LoVo (cell line): ENCODE measurements at regions not wholly inside any gene's neighbourhood (a gene's known extent, or its start where the extent isn't known, plus 50 kb on each side); places are given as distances from the start of the nearest gene placed in this dataset.

Experiments used
- DNase-seq: peaks from one replicate; pipeline ENCODE4 v3.0.0-alpha.2; 2016; ENCODE audit warnings: low spot score

DNA sequence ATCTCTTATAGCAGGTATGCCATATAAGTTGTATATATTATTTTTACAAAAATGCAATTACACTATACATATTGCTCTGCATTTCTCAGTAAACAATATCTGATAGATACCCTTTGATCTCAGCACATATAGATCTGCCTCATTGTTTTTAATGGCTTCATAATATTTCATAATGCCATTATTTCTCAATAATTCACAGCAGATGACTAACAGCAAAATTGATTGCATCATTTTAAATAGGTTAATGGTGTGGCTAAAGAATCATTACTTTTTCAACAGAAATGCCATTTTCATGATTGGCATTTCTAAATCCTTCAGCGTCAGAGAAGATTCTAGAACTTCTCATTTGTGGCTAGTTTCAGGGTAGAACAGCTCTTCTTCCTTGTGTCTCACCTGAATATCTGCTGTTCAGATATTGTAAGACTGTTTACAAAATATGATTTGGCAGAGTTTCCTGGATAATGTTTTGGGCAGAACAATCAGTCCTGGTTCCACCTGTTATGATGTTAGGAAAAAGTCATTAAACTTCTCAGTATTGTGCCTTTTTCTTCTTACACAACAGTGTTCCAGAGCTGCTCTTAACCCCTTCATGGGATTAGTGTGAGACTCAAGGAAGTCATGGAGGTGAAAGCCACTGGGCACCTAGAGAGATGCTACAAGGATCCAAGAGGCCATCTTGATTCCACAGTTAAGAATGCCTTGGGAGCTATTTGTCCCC lies 397.6 kb upstream of the THBS1 start:
- no peak for DNase-seq

DNA sequence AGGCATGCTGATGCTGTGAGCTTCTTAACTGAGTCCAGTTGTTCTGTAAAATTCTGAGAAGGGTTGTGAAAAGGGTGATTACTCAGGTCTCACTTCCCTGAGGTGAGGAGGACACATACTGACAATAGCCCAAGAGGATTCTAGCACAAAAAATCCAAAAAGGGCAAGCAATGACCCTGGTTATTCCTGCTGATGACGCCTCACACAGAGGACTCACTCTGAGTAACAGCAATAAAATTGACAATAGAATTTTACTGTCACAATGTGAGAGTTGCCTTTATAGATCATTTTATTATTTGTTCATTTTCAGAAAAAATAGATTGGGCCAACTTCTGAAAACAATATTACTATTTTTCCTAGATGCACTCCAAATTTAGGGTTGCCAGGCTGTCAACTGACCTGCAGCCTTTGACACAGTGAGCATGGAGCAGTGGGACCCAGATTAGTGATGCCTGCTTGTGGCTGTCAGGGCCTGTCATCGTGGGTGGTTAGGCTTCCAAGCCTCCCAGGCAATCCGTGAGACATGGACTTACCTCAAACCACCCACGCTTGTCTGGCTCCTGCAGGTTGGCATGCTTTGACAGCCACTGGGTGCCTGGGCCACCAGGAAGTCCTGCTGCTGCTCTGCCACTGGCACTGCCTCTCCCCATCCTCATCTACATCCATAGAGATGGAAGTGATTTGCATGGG lies 396.0 kb upstream of the THBS1 start:
- DNase-seq: no peak

DNA sequence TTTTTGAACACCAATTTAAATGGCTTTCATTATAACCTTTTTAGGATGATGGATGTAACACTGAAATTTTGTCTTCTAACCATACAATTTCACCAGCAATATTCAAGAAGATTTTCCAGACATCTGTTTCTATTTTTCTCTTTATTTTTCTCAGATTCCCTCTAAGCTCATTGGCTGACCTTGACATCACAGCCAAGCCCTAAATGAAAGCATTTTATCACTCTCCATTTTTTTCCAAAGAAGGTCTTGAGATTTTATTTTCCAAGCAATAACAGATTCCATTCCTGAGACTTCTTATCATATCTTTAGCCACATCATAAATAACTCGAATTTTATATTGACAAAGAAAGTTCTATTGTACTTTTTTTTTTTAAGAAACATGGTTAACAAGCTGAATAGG lies 392.6 kb upstream of the THBS1 start:
- DNase-seq: no peak

DNA sequence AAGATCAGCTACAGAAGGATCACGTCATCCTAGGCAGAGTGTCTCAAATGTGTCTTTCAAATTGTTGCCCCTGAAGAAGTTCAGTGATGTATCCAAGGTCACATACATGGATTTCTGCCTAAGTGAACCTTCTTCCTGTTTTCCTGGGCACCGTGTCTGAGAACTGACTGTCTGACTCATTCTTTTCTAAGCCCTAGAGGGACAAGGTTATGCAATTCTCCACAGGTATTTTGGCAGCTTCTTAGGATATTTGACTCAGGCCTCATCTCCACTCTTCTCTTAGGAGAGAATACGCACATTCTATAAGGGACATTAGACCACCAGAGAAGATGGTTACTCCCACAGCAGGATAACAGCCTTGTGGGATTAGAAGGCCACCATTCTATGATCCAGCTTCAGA lies 391.9 kb upstream of the THBS1 start:
- DNase-seq: peak; percentile 76

DNA sequence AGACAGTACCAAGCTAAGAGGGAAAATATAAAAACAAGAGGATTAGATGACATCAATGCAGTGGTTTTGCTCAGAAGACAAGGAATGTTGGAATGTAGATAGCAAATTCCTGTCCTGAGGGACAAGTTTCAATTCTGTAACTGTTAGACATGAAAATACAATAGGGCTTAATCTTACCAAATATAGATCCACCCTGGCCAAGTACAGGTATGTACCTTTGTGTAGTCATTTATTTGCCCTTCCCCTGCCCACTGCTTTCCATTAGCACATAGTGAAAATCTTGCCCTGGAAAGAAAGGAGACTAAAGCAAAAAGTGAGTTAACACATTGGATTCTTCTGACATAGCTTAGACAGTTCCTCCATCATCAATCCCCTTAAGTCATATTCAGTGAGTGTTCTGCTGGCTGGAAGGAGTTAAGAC lies 389.0 kb upstream of the THBS1 start:
- no peak for DNase-seq

DNA sequence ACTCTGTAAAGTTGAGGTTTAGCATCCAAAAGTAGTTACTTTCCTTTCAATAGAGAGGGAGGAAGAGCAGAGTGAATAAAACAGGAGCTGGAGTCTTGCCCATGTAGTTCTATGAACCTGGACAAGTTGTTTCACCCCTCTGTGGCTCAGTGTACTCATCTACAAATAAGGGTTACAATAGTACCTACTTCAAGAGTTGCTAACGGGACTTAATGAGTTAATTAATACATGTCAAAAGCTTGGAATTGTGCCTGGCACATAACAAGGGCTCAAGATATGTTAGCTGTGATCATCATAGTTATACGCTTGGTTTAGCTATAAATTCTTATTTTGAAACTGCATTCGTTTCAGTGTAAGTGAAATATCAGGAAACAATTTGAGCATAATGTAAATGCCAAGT lies 388.5 kb upstream of the THBS1 start:
- DNase-seq: no peak

DNA sequence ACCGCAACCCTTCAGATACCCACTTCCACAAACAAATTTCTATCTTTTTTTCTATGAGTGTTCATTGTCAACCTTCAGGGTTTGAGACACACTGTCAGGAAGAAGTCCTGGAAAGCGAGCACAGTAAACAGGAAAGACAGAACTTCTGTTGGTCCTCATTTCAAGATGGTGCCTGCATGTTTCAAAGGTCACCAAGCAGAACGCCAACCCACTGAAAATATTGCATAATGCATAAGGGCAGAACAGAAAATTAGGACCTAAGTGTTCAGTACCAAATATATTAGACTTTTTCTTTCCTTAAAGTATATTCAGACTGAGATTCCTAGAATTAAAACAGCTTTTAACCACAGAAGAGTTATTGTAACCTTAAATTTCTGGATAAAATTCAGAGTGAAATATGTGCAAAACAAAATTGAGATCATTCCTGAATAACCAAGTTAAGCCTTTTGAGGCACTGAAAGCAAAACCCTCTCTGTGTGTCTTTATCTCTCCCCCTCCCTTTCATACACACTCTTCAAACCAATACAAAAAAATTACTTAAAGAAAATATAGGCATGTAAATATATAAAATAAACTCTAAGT lies 387.8 kb upstream of the THBS1 start:
- DNase-seq: no peak

DNA sequence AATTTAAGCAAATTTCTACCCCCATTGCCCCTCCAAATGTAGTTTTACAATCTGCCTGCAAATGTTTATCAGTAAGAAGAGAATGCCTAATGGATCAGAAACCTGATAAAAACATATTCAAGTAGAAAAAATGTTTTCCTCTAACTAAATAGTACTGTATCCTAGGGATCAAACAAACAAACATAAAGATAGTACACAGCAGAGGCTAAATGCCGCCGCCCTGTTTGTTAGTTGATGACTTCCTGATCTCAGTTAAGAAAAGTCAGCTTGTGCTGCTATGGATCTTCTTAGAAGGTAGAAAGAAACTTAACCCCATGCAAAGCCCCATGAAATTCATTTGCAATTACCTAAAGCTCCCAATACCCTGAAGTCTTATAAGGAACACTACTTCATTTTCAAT lies 387.3 kb upstream of the THBS1 start:
- no peak for DNase-seq

DNA sequence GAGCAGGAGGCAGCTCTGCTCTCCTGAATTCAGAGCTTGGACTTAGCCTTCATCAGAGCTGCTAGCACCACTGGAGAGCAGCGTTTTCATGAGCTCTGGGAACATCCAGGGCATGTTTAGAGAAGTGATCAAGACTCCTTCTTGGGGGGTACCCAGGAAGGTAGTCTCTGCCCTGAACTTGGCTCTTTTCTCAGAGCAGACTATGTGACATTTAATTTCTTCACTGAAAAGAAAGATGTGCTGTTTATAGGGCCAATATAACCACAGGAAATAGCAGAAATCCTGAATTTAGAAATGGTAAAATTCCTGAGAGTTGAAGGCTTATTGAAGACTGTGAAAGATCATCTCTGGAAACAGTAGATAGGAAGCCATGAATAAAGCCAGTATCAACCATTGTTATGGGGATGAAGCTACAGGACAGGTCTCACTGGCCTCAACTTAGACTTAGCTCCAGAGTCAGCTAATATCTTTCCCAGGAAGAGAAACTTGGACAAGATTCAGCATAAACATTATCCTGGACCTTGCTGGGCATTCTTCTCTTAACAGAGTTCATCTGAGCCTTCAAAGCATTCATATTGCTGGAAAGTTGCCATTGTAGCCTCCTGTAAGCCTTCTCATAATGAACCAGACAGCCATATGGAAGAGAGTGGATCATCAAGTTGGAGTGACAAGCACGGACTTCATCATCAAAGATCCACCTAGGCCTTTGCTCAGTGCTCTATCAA lies 386.6 kb upstream of the THBS1 start:
- DNase-seq: no peak

DNA sequence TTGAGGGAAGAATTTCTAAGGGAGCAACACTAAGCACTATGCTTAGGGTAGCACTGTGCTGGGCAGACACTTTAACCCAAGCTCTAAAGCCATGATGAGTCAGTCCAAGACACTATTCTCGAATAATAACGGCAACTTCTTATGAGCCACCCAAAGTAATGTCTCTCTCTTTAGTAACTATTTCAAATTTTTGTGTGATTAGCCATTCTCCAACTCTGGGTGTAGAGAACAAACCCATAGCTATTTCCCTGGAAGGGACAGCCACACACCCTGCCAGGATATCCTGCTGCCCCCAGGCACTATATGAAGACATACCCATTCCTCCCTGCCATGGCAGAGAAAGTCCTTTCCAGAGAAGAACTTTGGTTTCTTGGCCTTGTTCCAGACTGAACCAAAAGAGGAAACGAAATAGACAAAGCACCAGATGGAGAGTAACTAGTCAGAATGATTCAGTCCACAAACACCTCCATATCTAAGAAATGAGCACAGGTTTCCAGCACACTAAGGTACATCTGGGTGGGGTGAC lies 384.9 kb upstream of the THBS1 start:
- DNase-seq: peak; percentile 70

DNA sequence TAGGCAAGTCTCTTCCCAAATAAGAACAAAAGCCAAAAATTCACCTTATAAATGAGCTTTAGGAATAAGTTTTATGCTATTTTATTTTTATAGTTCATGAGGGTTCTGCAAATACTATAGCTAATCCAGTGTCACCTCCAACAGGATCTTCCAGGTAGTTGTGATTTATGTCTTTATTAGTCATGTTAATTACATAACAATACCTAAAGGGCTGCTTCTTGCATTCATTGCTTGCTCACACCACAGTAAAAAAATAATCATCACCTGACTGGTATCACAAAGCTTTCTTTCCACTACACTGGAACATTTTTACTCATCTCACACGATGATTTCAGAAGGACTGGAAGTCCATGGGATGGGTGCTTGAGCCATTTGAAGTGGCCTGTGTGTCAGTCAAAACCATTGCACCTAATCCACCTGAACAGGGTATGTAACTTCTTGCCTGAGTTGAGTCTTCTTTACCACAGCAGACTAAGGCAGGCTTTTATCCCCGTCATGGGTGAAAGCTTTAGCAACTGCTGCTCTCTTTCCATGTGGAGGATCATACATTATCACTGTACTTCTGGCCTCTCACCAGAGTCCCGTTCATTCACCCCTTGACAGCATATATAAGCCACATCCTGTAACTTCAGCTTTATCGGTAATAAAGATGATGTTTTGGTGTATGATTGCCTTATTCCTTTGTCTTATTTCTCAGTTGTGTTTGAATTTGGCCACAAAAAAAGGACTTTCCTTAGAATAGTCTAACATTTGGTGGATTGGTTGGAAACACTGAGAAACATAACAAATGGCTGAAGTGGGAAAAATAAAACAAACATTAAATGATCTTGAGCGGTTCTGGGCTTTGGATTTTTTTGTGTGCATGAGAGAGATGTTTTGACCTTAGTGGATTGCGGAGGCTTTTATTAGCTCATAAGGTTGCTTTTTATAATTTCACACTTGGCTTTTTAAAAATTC lies 382.6 kb upstream of the THBS1 start:
- no peak for DNase-seq

DNA sequence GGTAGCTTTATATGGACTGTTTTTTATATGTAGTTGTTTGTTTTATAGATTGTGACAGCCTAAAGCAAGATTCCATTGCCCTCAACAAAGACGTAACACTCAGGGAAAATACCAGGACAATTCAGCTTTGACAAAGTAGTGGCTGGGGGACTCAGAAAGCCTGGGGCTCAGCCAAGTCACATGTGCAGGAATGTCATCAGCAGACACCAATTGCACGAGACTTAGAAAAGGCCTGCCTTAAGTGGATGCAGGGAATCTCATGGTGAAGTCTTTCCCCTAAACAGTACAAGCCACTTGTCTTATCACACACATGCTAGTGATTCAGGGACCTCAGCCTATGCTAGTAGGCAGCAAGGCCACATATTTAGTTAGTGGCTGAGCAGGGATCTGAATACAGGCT lies 381.8 kb upstream of the THBS1 start:
- DNase-seq: no peak

DNA sequence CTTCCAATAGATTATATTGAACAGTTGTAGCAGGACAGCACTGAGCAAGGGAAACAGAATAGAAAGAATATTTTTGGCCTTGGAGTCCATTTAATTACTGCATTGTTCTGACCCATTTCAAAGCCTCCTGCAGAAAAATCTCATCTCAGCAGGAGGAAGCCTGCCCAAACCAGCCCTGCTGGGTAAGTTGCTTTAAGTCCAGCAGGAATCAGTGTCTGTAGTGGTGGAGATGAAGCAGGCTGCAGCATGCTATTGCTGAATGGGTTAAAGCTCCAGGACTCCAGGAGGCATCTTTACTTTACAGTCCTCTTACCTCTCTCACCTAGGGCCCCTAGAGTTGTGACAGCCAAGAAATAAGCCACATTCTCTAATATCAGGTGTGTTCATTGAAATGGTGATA lies 380.3 kb upstream of the THBS1 start:
- no peak for DNase-seq

DNA sequence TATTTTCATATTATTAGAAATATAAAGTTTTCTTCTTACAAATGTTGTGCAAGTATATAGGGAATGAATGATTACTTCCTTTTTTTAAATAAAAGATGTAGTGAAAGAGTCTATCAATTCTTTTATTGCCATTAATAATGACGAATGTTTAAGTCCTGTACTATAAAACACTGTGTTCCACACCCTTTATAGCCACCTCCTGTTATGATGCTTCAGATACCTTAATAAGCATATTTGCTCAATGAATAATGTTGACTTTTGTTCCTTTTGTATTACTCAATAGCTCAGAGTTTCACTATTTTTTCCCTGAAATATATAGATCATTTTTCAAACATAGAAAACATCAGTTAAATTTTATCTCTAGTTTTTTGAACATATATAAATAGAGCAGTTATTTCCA lies 378.2 kb upstream of the THBS1 start:
- DNase-seq: peak; percentile 49

DNA sequence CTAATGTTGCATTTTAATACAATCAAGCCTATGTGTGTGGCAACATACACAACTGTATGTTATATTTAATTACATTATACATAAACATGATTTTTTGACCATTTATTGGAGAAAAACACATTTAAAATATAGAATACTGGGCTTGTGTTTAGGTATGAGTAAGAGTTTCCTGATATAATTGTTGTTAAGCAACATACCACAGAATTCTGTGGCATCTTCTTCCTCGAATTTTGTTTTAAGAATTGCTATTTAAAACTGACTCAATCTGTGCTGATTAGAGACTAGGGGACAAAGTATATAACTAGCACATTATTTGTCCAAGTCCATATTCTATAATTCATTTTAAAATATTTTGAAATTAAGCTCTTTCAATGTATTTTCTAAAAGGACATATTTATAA lies 376.8 kb upstream of the THBS1 start:
- DNase-seq: no peak

DNA sequence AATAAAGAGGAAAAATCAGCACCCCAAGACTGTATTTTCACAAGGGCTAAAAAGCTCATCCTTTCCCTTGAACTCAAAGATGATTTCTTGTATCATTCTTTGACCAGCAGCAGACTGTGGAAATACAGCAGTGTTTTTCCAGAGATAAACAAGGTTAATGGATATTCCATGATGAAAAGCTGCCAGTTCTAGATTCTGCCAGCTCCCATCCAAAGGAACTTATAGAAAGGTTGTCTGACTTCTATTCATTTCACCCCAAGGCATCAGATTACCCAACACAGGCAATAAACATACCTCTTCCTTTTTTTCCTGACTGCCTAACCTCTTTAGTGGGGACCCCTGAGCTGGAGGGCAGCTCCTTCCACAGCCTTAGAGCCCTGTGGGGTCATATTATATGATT lies 375.8 kb upstream of the THBS1 start:
- no peak for DNase-seq

DNA sequence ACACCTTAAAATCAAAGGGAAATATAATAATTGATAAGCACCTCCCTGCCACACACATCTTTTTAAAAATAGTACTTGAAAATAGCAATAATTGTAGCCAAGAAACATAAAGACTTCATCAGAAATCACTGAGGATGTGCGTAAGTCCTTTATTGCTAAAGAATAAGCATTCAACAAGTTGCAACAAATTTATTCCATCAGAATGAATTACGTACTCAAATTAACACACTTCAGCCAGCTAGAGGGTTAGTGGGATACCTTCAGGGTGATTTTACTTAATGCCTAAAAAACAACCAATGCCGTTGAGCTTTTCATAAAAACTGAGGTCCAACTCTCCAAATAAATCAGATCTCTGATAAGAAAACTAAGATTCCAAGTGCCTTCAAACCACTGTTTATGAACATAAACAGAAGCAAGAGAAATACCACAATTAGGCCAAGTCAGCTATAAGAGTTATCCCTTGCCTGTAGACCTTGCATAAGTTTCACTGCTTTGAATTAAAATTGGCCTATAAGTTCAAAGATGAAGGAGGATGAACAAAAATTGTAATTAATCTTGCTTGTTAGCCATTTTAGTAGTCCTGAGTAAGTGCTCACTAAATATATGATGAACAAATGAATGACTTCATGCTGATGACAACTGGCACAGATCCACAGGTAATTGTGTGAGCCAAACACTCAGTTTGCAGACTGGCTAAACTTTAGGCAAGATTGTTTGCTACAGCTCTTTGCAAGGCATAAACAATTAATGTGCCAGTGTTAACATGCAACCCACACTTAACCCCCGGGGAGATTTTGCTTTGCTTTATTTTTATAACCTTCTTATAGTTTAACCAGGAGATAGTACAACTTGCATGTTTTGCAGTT lies 375.1 kb upstream of the THBS1 start:
- no peak for DNase-seq

DNA sequence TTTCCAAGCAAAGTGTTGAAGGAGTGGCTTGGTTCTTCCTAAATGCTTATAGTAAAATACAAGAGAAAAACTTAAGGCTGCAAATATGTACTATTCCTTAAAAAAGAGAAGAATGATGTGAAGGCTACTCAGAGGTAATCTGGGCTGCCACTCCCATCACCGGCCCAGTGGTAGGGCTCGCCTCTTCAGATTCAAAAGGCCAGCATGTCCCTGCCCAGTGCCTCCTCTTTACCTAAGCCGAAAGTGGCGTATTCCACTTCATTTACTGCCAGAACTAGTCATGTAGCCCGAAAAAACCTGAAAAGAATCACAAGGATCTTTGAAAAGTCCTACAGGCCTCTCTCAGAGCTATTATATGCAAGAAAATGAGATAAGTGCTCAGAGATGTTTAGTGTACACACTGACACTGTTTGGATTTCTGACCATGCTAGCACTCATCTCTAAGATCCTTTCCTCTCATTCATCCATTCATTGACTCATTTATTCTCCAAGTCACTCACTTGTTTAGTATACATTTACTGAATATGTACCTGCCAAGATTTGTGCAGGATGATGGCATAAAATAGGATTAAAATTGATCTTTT lies 373.3 kb upstream of the THBS1 start:
- no peak for DNase-seq

DNA sequence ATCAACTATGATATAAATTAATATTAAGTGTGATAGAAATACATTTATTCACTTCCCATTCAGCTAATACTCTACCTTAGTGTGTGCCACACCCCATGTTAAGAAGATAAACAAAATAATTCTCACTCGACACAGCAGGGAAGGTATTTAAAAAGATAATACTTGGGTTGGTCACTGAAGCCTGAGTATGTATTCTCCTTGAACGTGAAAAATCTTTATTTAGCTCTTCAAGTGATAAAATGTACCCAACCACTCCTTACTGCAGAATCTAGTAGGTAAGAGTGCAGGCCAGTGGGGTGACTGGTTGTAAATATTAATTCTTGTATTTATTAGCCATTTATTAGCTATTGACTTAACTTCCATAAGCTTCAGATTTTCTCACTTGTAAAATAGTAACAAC lies 372.7 kb upstream of the THBS1 start:
- DNase-seq: no peak

DNA sequence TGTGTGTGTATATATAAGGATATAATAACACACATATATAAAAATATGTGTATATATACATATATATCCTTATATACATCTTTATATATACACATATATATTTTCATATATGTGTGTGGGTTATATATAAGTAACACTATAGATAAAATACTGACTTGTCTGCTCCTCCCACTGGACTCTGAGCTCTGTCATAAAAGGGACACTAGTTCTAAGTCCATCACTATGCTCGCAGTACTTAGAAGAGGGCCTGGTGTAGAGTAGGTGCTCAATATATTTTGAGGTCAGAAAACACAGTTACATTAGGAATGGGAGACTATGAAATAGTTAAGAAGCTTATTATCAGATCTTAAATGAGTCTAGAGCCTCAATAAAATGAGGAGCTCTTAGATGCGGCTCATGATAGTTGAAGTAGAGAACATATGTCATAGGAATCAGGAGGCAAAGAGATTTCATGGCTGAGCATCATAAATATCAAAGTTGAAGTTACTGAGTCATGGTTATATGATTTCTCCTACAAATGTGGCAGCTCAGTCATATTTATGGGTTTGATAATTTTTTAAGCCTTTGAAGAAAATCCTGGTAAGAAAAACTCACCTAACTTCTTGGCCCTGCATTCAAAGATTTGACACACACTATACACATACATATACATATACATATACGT lies 371.2 kb upstream of the THBS1 start:
- DNase-seq: no peak
